HepG2 (cell line): ENCODE measurements at regions not wholly inside any gene's neighbourhood (a gene's known extent, or its start where the extent isn't known, plus 50 kb on each side); places are given as distances from the start of the nearest gene placed in this dataset.

Experiments
- ATAC-seq: fragments of 200-7000 bp; cut with Tn5 transposase; 3 replicates; pipeline ENCODE4 v1.9.1; 2020; ENCODE audit warnings: mild to moderate bottlenecking, moderate library complexity
- BruUV-seq: library from RNA; stranded (reverse); fragments of 400-500 nt; replicated peaks from 2 replicates; lab custom pipeline; 2021; lab: Mats Ljungman, UMichigan
- CTCF ChIA-PET: fragments of 300-600 bp; formaldehyde crosslinking; extraction: SDS; loops from one replicate; lab custom pipeline; 2021; ENCODE audit warnings: low total read pairs, inconsistent platforms, low intra/inter-chr PET ratio; lab: Yijun Ruan, JAX
- POLR2A ChIA-PET: fragments of 350-600 bp; sonication (Branson Sonifier 250); formaldehyde crosslinking; loops from one replicate; lab custom pipeline; 2020; ENCODE audit warnings: antibody characterized with exemption, inconsistent platforms; lab: Yijun Ruan, JAX
- DNase-seq: peaks from one replicate; pipeline ENCODE4 v3.0.0-alpha.2; 2015; ENCODE audit warnings: low spot score
- FAIRE-seq: peaks from 3 replicates; lab custom pipeline; 2011; peaks lifted over from hg19 to GRCh38; lab: Jason Lieb, UNC
- H2AFZ ChIP-seq: one replicate; pipeline ENCODE4 v1.6.1; 2011; ENCODE audit warnings: low read length, inconsistent platforms
- H3K27ac ChIP-seq: fragments of 300-600 bp; 3 replicates; pipeline ENCODE4 v1.8.0; 2011; ENCODE audit warnings: mixed run types, mild to moderate bottlenecking, mixed read lengths, low read length, inconsistent platforms; ENCODE audit not compliant: insufficient read depth; ENCODE audit errors: extremely low read length
- H3K27me3 ChIP-seq, 2 experiments: fragments of 200-600 bp in 1 of 2; 2 replicates in 1 of 2; 3 replicates in 1 of 2; pipeline versions ENCODE4 v1.6.0 to v1.8.0; 2011; ENCODE audit warnings: low read length in 2 of 2, mild to moderate bottlenecking in 2 of 2, moderate library complexity in 2 of 2, inconsistent platforms in 1 of 2; ENCODE audit not compliant: insufficient read depth in 2 of 2, control insufficient read depth in 1 of 2
- H3K36me3 ChIP-seq, 2 experiments: fragments of 200-600 bp in 1 of 2; replicated peaks in 1 of 2; 2 replicates in 1 of 2; 3 replicates in 1 of 2; pipeline versions ENCODE4 v1.5.1 to v1.8.0; 2011; ENCODE audit warnings: low read length in 2 of 2, inconsistent platforms in 1 of 2; ENCODE audit not compliant: insufficient read depth in 2 of 2, control insufficient read depth in 1 of 2
- H3K4me1 ChIP-seq: 2 replicates; pipeline ENCODE4 v1.5.1; 2012; ENCODE audit warnings: low read length, inconsistent platforms; ENCODE audit not compliant: insufficient read depth
- H3K4me2 ChIP-seq: 2 replicates; pipeline ENCODE4 v1.6.0; 2011; ENCODE audit warnings: low read depth, low read length, inconsistent platforms
- H3K4me3 ChIP-seq, 3 experiments: fragments of 200-600 bp in 1 of 3; sonication (generic), shearing (Covaris generic) in 1 of 3; replicated peaks in 1 of 3; 2 replicates each; pipeline ENCODE4 v1.5.1; 2011 to 2016; ENCODE audit warnings: low read length in 3 of 3, inconsistent platforms in 2 of 3, low read depth in 2 of 3, mild to moderate bottlenecking in 2 of 3, control low read depth in 1 of 3, mixed read lengths in 1 of 3; ENCODE audit not compliant: insufficient read depth in 1 of 3
- H3K79me2 ChIP-seq: one replicate; pipeline ENCODE4 v1.6.1; 2011; ENCODE audit warnings: low read length, inconsistent platforms; ENCODE audit not compliant: insufficient read depth
- H3K9ac ChIP-seq: 2 replicates; pipeline ENCODE4 v1.6.0; 2011; ENCODE audit warnings: mild to moderate bottlenecking, low read depth, low read length, inconsistent platforms; ENCODE audit not compliant: insufficient read depth
- H3K9me3 ChIP-seq: 2 replicates; pipeline ENCODE4 v1.5.1; 2012; ENCODE audit warnings: mild to moderate bottlenecking, low read length
- H4K20me1 ChIP-seq: 2 replicates; pipeline ENCODE4 v1.6.0; 2011; ENCODE audit warnings: inconsistent platforms, mild to moderate bottlenecking, low read length, moderate library complexity; ENCODE audit not compliant: insufficient read depth
- ETV5 ChIP-seq: IDR thresholded peaks from 2 replicates; pipeline ENCODE4 v1.6.1; 2018; ENCODE audit warnings: missing biosample characterization, missing genetic modification reagents, inconsistent platforms, borderline replicate concordance
- HNRNPLL ChIP-seq: fragments of 200-400 bp; formaldehyde crosslinking; IDR thresholded peaks from 2 replicates; pipeline ENCODE4 v1.6.1; 2017; ENCODE audit warnings: mild to moderate bottlenecking, low read depth, low read length; ENCODE audit not compliant: poor library complexity, severe bottlenecking
- JUN ChIP-seq: sonication (generic); formaldehyde crosslinking; IDR thresholded peaks from 2 replicates; pipeline ENCODE4 v1.4.0; 2020; ENCODE audit warnings: mild to moderate bottlenecking, missing genetic modification reagents
- MAFF ChIP-seq: IDR thresholded peaks from 2 replicates; pipeline ENCODE4 v1.6.1; 2011; ENCODE audit warnings: low read depth, low read length, improper control_type of control experiment
- NFYC ChIP-seq: IDR thresholded peaks from 2 replicates; pipeline ENCODE4 v1.6.1; 2016; ENCODE audit warnings: missing genetic modification reagents, missing compliant biosample characterization
- PRPF4 ChIP-seq: fragments of 200-400 bp; formaldehyde crosslinking; IDR thresholded peaks from 2 replicates; pipeline ENCODE4 v1.6.1; 2016; ENCODE audit warnings: low read length, low read depth; ENCODE audit not compliant: poor library complexity, severe bottlenecking
- ZNF746 ChIP-seq: sonication (generic); formaldehyde crosslinking; IDR thresholded peaks from 2 replicates; pipeline ENCODE4 v1.8.0; 2022; ENCODE audit warnings: mild to moderate bottlenecking, missing genetic modification reagents
- ZNF790 ChIP-seq: sonication (generic); formaldehyde crosslinking; IDR thresholded peaks from 2 replicates; pipeline ENCODE4 v1.8.0; 2022; ENCODE audit warnings: missing genetic modification reagents, mild to moderate bottlenecking, borderline replicate concordance
- in situ Hi-C: cut with HindIII; loops from 2 replicates; pipeline ENCODE4 v1.10.0; 2017; ENCODE audit warnings: low pct_unique_long_range_greater_than_20kb; ENCODE audit not compliant: extremely low pct_ligation_motif_present
- intact Hi-C: fragments of 100-400 bp; cut with micrococcal nuclease; formaldehyde crosslinking; loops from one replicate; pipeline ENCODE4 v1.10.0; 2022; ENCODE audit not compliant: unreplicated experiment
- TF ChIP-seq, protein P1 (sequence below): sonication (generic); formaldehyde crosslinking; IDR thresholded peaks from 2 replicates; pipeline ENCODE4 v1.4.0; 2020; ENCODE audit warnings: missing genetic modification reagents, borderline replicate concordance
- TF ChIP-seq, protein P2 (sequence below): sonication (generic); formaldehyde crosslinking; IDR thresholded peaks from 2 replicates; pipeline ENCODE4 v1.4.0; 2020; ENCODE audit warnings: missing genetic modification reagents
- TF ChIP-seq, protein P3 (sequence below): sonication (generic); formaldehyde crosslinking; IDR thresholded peaks from 2 replicates; pipeline ENCODE4 v1.4.0; 2020; ENCODE audit warnings: mild to moderate bottlenecking, missing genetic modification reagents
- TF ChIP-seq, protein P4 (sequence below): sonication (generic); formaldehyde crosslinking; IDR thresholded peaks from 2 replicates; pipeline ENCODE4 v1.8.0; 2022; ENCODE audit warnings: mild to moderate bottlenecking, missing genetic modification reagents
- TF ChIP-seq, protein P5 (sequence below): IDR thresholded peaks from 2 replicates; pipeline ENCODE4 v1.6.1; 2016; ENCODE audit warnings: missing biosample characterization, missing genetic modification reagents, low read depth

DNA sequence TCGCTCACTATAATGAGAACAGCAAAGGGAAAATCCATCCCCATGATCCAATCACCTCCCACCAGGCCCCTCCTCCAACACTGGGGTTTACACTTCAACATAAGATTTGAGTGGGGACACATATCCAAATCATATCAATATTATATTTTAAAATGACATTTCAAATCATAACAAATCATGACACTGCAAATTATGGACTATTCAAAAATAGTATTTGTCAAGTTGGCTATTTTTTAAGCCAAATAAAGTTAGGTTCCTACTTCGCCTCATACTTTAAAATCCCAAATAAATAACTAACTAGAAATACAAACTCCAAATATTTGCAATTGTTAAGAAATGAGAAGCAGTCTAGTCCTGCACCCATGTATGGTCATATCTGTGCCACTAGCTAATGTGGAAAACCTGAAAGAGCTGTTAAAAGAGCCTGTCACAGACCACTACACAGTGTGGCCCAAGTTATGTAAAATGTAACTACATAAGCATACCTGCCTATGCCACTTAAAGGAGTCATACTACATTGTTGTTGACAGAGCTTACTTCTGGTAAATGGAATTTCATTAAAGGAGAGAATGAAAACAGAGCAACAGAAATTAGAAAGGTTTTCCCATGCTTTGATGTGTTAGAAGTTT is 334.7 kb upstream of the GULP1 start (continued):
- TF ChIP-seq, protein P1, sequence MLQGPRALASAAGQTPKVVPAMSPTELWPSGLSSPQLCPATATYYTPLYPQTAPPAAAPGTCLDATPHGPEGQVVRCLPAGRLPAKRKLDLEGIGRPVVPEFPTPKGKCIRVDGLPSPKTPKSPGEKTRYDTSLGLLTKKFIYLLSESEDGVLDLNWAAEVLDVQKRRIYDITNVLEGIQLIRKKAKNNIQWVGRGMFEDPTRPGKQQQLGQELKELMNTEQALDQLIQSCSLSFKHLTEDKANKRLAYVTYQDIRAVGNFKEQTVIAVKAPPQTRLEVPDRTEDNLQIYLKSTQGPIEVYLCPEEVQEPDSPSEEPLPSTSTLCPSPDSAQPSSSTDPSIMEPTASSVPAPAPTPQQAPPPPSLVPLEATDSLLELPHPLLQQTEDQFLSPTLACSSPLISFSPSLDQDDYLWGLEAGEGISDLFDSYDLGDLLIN (CRISPR knock-in tag) = no peak
- TF ChIP-seq, protein P2, sequence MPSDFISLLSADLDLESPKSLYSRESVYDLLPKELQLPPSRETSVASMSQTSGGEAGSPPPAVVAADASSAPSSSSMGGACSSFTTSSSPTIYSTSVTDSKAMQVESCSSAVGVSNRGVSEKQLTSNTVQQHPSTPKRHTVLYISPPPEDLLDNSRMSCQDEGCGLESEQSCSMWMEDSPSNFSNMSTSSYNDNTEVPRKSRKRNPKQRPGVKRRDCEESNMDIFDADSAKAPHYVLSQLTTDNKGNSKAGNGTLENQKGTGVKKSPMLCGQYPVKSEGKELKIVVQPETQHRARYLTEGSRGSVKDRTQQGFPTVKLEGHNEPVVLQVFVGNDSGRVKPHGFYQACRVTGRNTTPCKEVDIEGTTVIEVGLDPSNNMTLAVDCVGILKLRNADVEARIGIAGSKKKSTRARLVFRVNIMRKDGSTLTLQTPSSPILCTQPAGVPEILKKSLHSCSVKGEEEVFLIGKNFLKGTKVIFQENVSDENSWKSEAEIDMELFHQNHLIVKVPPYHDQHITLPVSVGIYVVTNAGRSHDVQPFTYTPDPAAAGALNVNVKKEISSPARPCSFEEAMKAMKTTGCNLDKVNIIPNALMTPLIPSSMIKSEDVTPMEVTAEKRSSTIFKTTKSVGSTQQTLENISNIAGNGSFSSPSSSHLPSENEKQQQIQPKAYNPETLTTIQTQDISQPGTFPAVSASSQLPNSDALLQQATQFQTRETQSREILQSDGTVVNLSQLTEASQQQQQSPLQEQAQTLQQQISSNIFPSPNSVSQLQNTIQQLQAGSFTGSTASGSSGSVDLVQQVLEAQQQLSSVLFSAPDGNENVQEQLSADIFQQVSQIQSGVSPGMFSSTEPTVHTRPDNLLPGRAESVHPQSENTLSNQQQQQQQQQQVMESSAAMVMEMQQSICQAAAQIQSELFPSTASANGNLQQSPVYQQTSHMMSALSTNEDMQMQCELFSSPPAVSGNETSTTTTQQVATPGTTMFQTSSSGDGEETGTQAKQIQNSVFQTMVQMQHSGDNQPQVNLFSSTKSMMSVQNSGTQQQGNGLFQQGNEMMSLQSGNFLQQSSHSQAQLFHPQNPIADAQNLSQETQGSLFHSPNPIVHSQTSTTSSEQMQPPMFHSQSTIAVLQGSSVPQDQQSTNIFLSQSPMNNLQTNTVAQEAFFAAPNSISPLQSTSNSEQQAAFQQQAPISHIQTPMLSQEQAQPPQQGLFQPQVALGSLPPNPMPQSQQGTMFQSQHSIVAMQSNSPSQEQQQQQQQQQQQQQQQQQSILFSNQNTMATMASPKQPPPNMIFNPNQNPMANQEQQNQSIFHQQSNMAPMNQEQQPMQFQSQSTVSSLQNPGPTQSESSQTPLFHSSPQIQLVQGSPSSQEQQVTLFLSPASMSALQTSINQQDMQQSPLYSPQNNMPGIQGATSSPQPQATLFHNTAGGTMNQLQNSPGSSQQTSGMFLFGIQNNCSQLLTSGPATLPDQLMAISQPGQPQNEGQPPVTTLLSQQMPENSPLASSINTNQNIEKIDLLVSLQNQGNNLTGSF (CRISPR knock-in tag) = no peak
- peak; percentile 84 for TF ChIP-seq MAFF
- no peak for TF ChIP-seq PRPF4

DNA sequence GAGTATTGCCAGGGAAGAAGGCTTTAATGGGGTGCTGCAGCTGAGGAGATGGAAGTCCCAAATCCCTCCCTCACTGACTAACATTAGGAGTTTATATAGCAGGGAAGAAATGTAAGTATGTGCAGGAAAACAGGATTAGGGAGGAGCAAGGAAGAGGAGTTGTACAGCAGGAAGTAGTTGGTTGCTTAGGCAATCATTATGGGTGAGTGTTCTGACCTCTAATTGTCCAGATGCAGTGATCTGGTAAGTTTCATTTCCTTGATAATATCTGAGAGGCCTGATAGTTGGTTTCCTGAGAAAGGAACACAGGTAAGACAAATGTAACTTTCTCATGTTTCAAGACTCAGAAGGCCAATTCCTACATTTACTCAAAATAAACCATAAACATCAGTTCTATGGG is 331.9 kb upstream of the GULP1 start:
- Histone ChIP-seq H3K4me1 (no peaks in the 10 kb centered on the region), H3K4me3 (no peak overlapping the region), H3K9ac (no peak overlapping the region), H3K79me2 (no peaks in the 10 kb centered on the region), H3K4me2 (no peak overlapping the region), H3K27me3 (no peaks in the 10 kb centered on the region), H3K9me3 (no peaks in the 10 kb centered on the region), H3K36me3 (no peaks in the 10 kb centered on the region), H2AFZ (no peak overlapping the region), H3K27ac (no peak overlapping the region), H4K20me1 (no peaks in the 10 kb centered on the region)
- ChIA-PET CTCF (no interaction called here), POLR2A (no interaction called here)
- intact Hi-C loops (no loop called here), in situ Hi-C loops (no loop called here)
- FAIRE-seq (no peak), ATAC-seq (no peak), DNase-seq (no peak)
- no TSS peak for BruUV-seq
- TF ChIP-seq NFYC (CRISPR knock-in tag) (no peak), ZNF746 (CRISPR knock-in tag) (no peak), ZNF790 (CRISPR knock-in tag) (no peak), HNRNPLL (no peak), JUN (CRISPR knock-in tag) (no peak), ETV5 (CRISPR knock-in tag) (no peak)
- TF ChIP-seq, protein P3, sequence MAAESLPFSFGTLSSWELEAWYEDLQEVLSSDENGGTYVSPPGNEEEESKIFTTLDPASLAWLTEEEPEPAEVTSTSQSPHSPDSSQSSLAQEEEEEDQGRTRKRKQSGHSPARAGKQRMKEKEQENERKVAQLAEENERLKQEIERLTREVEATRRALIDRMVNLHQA = no peak
- TF ChIP-seq, protein P4, sequence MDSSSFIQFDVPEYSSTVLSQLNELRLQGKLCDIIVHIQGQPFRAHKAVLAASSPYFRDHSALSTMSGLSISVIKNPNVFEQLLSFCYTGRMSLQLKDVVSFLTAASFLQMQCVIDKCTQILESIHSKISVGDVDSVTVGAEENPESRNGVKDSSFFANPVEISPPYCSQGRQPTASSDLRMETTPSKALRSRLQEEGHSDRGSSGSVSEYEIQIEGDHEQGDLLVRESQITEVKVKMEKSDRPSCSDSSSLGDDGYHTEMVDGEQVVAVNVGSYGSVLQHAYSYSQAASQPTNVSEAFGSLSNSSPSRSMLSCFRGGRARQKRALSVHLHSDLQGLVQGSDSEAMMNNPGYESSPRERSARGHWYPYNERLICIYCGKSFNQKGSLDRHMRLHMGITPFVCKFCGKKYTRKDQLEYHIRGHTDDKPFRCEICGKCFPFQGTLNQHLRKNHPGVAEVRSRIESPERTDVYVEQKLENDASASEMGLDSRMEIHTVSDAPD = no peak
- TF ChIP-seq, protein P5, sequence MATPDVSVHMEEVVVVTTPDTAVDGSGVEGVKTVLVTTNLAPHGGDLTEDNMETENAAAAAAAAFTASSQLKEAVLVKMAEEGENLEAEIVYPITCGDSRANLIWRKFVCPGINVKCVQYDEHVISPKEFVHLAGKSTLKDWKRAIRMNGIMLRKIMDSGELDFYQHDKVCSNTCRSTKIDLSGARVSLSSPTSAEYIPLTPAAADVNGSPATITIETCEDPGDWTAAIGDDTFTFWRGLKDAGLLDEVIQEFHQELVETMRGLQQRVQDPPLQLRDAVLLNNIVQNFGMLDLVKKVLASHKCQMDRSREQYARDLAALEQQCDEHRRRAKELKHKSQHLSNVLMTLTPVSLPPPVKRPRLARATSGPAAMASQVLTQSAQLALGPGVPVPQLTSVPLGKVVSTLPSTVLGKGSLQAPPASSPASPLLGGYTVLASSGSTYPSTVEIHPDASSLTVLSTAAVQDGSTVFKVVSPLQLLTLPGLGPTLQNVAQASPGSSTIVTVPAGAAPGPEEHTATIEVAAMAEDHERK = no peak
